ENCODE measurements at regions not wholly inside any gene's neighbourhood (a gene's known extent, or its start where the extent isn't known, plus 50 kb on each side); places are given as distances from the start of the nearest gene placed in this dataset.
A peak's percentile ranks its signal among the peaks of the same experiment; 100 is the strongest.

GRCh38 chr9:84404095-84404686 is 63.6 kb upstream of the SLC28A3 start:
- DNase-seq (ENCODE audit: low read depth): no peak
- no peak overlapping the region for H3K4me3 ChIP-seq (ENCODE audit: control insufficient read depth, low read depth, low read length)
- TF ChIP-seq CTCF (IDR thresholded peaks at IDR 0.05; ENCODE audit: control insufficient read depth, insufficient read depth, low read depth, low read length, missing control alignments): peak; percentile 46

GRCh38 chr9:84405667-84406066 is 65.1 kb upstream of the SLC28A3 start:
- TF ChIP-seq CTCF (IDR thresholded peaks at IDR 0.05; ENCODE audit: control insufficient read depth, insufficient read depth, low read depth, low read length, missing control alignments): no peak
- no peak for DNase-seq (ENCODE audit: low read depth)
- H3K4me3 ChIP-seq (ENCODE audit: control insufficient read depth, low read depth, low read length): no peak overlapping the region

GRCh38 chr9:84408416-84408815 is 67.9 kb upstream of the SLC28A3 start:
- no peak for TF ChIP-seq CTCF (IDR thresholded peaks at IDR 0.05; ENCODE audit: control insufficient read depth, insufficient read depth, low read depth, low read length, missing control alignments)
- no peak overlapping the region for H3K4me3 ChIP-seq (ENCODE audit: control insufficient read depth, low read depth, low read length)
- no peak for DNase-seq (ENCODE audit: low read depth)

GRCh38 chr9:84411683-84412267 is 71.2 kb upstream of the SLC28A3 start:
- no peak for TF ChIP-seq CTCF (IDR thresholded peaks at IDR 0.05; ENCODE audit: control insufficient read depth, insufficient read depth, low read depth, low read length, missing control alignments)
- no peak overlapping the region for H3K4me3 ChIP-seq (ENCODE audit: control insufficient read depth, low read depth, low read length)
- DNase-seq (ENCODE audit: low read depth): no peak

GRCh38 chr9:84412654-84413053 is 72.1 kb upstream of the SLC28A3 start:
- no peak for TF ChIP-seq CTCF (IDR thresholded peaks at IDR 0.05; ENCODE audit: control insufficient read depth, insufficient read depth, low read depth, low read length, missing control alignments)
- H3K4me3 ChIP-seq (ENCODE audit: control insufficient read depth, low read depth, low read length): no peak overlapping the region
- no peak for DNase-seq (ENCODE audit: low read depth)

GRCh38 chr9:84413301-84413700 is 72.7 kb upstream of the SLC28A3 start:
- no peak for DNase-seq (ENCODE audit: low read depth)
- no peak for TF ChIP-seq CTCF (IDR thresholded peaks at IDR 0.05; ENCODE audit: control insufficient read depth, insufficient read depth, low read depth, low read length, missing control alignments)
- no peak overlapping the region for H3K4me3 ChIP-seq (ENCODE audit: control insufficient read depth, low read depth, low read length)

Measured in AG09309 (cell line).